PC-9 (cell line): ENCODE measurements at regions not wholly inside any gene's neighbourhood (a gene's known extent, or its start where the extent isn't known, plus 50 kb on each side); places are given as distances from the start of the nearest gene placed in this dataset.

Experiments
- BruUV-seq: library from RNA; stranded (reverse); fragments of 400-500 nt; replicated peaks from 2 replicates; lab custom pipeline; 2021; lab: Mats Ljungman, UMichigan
- CTCF ChIA-PET: fragments of 300-600 bp; sonication (Branson Sonifier 250); formaldehyde crosslinking; loops from one replicate; lab custom pipeline; 2022; ENCODE audit warnings: antibody characterized with exemption; lab: Charles Lee
- POLR2A ChIA-PET: fragments of 300-600 bp; sonication (Branson Sonifier 250); formaldehyde crosslinking; loops from one replicate; lab custom pipeline; 2022; ENCODE audit warnings: antibody characterized with exemption; ENCODE audit not compliant: unreplicated experiment; lab: Charles Lee
- DNase-seq, 2 experiments: peaks; one replicate each; pipeline versions ENCODE4 v3.0.0 to v3.0.0-alpha.2; 2015 to 2022; ENCODE audit warnings: mixed read lengths in 1 of 2
- H2AFZ ChIP-seq: fragments of 200-600 bp; sonication (generic); 2 replicates; pipeline ENCODE4 v1.8.1; 2017; ENCODE audit warnings: antibody characterized with exemption
- H3F3A ChIP-seq: fragments of 200-600 bp; sonication (generic); 2 replicates; pipeline ENCODE4 v1.8.1; 2017; ENCODE audit warnings: antibody characterized with exemption, mild to moderate bottlenecking, low read depth; ENCODE audit not compliant: insufficient read depth
- H3K27ac ChIP-seq: fragments of 200-600 bp; sonication (generic); 2 replicates; pipeline ENCODE4 v1.6.1; 2016; ENCODE audit warnings: mixed run types
- H3K27me3 ChIP-seq: fragments of 200-600 bp; sonication (generic); 2 replicates; pipeline ENCODE4 v1.6.1; 2016; ENCODE audit warnings: low read depth, mixed run types; ENCODE audit not compliant: insufficient read depth
- H3K36me3 ChIP-seq: fragments of 200-600 bp; sonication (generic); 2 replicates; pipeline ENCODE4 v1.6.1; 2016; ENCODE audit warnings: low read depth, mixed run types
- H3K4me1 ChIP-seq: fragments of 200-600 bp; sonication (generic); replicated peaks from 2 replicates; pipeline ENCODE4 v1.6.1; 2016; ENCODE audit warnings: mixed run types; ENCODE audit not compliant: insufficient read depth
- H3K4me2 ChIP-seq: fragments of 200-600 bp; sonication (generic); 2 replicates; pipeline ENCODE4 v1.6.1; 2017; ENCODE audit warnings: mixed run types
- H3K4me3 ChIP-seq: fragments of 200-600 bp; sonication (generic); 2 replicates; pipeline ENCODE4 v1.6.1; 2016; ENCODE audit warnings: mixed run types
- H3K79me2 ChIP-seq: fragments of 200-600 bp; sonication (generic); 2 replicates; pipeline ENCODE4 v1.6.1; 2017; ENCODE audit warnings: low read depth, mixed run types
- H3K9me2 ChIP-seq: fragments of 200-600 bp; sonication (generic); 2 replicates; pipeline ENCODE4 v1.8.1; 2017; ENCODE audit warnings: mild to moderate bottlenecking; ENCODE audit not compliant: insufficient read depth
- H3K9me3 ChIP-seq: fragments of 200-600 bp; sonication (generic); 2 replicates; pipeline ENCODE4 v1.8.1; 2016; ENCODE audit warnings: low read depth; ENCODE audit not compliant: insufficient read depth
- H4K20me1 ChIP-seq: fragments of 200-600 bp; sonication (generic); 2 replicates; pipeline ENCODE4 v1.8.1; 2017; ENCODE audit not compliant: insufficient read depth
- CTCF ChIP-seq: fragments of 200-600 bp; sonication (generic); conservative IDR thresholded peaks from 2 replicates; pipeline ENCODE4 v1.6.1; 2017; ENCODE audit warnings: mixed run types, antibody characterized with exemption, mild to moderate bottlenecking, moderate library complexity
- EZH2 ChIP-seq: fragments of 200-600 bp; sonication (generic); IDR thresholded peaks from 2 replicates; pipeline ENCODE4 v1.8.0; 2017; ENCODE audit warnings: antibody characterized with exemption, low read depth
- intact Hi-C: fragments of 100-400 bp; cut with micrococcal nuclease; formaldehyde crosslinking; loops from one replicate; pipeline ENCODE4 v1.10.0; 2022; ENCODE audit not compliant: unreplicated experiment

DNA sequence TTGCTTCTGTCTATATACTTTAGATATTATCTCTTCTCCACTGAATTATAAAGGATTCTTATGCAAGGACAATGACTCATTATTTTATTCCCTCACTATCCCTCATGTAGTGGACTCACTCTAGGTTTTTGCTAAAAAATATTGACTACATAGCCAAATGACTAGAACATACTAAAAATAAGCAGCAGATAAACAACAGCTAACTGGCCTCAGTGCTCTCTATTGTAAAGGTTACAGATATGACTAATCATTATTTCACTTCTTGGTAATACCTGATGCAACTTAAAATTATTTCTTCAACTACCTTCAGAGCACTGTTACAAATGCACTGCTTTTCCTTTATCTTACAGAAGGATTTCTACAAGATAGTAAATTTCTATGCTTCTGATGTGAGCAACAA lies 147.6 kb upstream of the DEPDC1 start:
- no peak for TF ChIP-seq CTCF
- TF ChIP-seq EZH2, result no peak
- Histone ChIP-seq H2AFZ (peak overlapping the region; percentile 10; the same call in 1 of the 2 replicates), H3K9me2 (no peaks in the 10 kb centered on the region), H3K79me2 (no peaks in the 10 kb centered on the region), H3K36me3 (no peaks in the 10 kb centered on the region), H3F3A (no peaks in the 10 kb centered on the region), H3K4me2 (no peak overlapping the region), H3K4me3 (no peak overlapping the region), H3K27ac (no peak overlapping the region), H3K9me3 (no peaks in the 10 kb centered on the region), H4K20me1 (no peaks in the 10 kb centered on the region), H3K27me3 (no peaks in the 10 kb centered on the region), H3K4me1 (no peaks in the 10 kb centered on the region)
- BruUV-seq, result no TSS peak
- intact Hi-C loops, result no loop called here
- DNase-seq, result no peak
- POLR2A ChIA-PET, result no interaction called here
- CTCF ChIA-PET, result no interaction called here

DNA sequence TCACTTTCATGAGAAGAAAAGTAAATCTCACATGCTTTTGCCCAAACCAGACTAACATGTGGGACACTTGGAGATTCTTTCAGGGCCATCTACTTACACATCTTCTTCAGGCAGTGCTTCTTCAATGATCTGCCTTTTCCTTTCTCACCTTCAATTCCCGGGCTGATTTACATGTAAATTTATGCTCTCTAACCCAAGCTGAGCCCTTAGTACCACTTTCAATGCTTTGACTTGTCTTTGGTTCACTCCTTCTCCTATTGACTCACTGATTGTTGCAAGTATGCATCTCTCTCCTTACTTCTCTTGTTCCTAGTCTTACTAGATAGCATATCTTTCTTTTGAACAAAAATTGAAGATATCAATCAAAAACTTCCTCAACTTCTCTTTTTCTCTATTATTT lies 154.2 kb upstream of the DEPDC1 start:
- Histone ChIP-seq H3K9me2 (no peaks in the 10 kb centered on the region), H3K4me3 (no peak overlapping the region), H2AFZ (no peak overlapping the region), H4K20me1 (no peaks in the 10 kb centered on the region), H3K27me3 (no peaks in the 10 kb centered on the region), H3F3A (no peaks in the 10 kb centered on the region), H3K79me2 (no peaks in the 10 kb centered on the region), H3K36me3 (no peaks in the 10 kb centered on the region), H3K4me2 (no peak overlapping the region), H3K4me1 (no peaks in the 10 kb centered on the region), H3K27ac (no peak overlapping the region), H3K9me3 (no peaks in the 10 kb centered on the region)
- no peak for TF ChIP-seq CTCF
- no peak for TF ChIP-seq EZH2
- no TSS peak for BruUV-seq
- DNase-seq, result peak in 1 of 2 experiments; percentile 3
- CTCF ChIA-PET, result no interaction called here
- POLR2A ChIA-PET, result no interaction called here
- intact Hi-C loops, result no loop called here

DNA sequence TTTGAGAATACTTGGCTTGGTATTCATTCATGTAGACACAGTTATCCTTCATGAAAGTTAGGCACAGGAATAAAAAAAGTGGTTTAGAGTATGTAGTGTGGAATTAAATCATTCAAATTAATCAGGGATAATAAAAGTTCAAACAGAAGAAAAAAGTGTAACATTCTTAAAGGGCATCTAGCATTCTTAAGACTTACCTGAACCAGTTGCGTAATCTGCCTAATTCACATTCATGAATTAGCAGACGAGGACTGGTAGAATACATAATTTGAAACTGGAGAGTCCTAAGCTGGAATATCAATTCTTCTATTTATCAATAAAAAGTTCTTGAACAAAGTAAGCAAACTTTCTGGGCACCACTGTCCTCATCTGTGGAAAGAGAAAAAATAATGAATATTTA lies 157.0 kb upstream of the DEPDC1 start:
- H3K4me1 ChIP-seq, result no peaks in the 10 kb centered on the region
- H3F3A ChIP-seq, result no peaks in the 10 kb centered on the region
- no peak for DNase-seq
- POLR2A ChIA-PET, result no interaction called here
- H3K79me2 ChIP-seq, result no peaks in the 10 kb centered on the region
- no TSS peak for BruUV-seq
- no peak overlapping the region for H3K27ac ChIP-seq
- CTCF ChIA-PET, result no interaction called here
- no peak for TF ChIP-seq EZH2
- TF ChIP-seq CTCF, result no peak
- no peak overlapping the region for H3K4me2 ChIP-seq
- no peak overlapping the region for H2AFZ ChIP-seq
- H3K4me3 ChIP-seq, result no peak overlapping the region
- intact Hi-C loops, result no loop called here
- no peaks in the 10 kb centered on the region for H3K9me3 ChIP-seq
- H4K20me1 ChIP-seq, result no peaks in the 10 kb centered on the region; the same call in 1 of the 2 replicates
- H3K9me2 ChIP-seq, result 0 out of 2 replicates have a peak, but pooled peaks cover 8% of the 10 kb centered on the region
- H3K27me3 ChIP-seq, result no peaks in the 10 kb centered on the region
- no peaks in the 10 kb centered on the region for H3K36me3 ChIP-seq
